Prostate gland (tissue), 2 donors: ENCODE measurements at regions not wholly inside any gene's neighbourhood (a gene's known extent, or its start where the extent isn't known, plus 50 kb on each side); places are given as distances from the start of the nearest gene placed in this dataset.

Experiments
- DNase-seq: peaks from one replicate; pipeline ENCODE4 v3.0.0-alpha.2; 2019; ENCODE audit warnings: low spot score
- H3K27ac ChIP-seq, 2 donors: fragments of 200-600 bp; sonication (generic); 2 replicates each; pipeline ENCODE4 v1.5.1; 2017 to 2019
- H3K27me3 ChIP-seq: fragments of 200-600 bp; sonication (generic); replicated peaks from 2 replicates; pipeline ENCODE4 v1.5.1; 2019; ENCODE audit not compliant: insufficient read depth
- H3K36me3 ChIP-seq, 2 donors: fragments of 200-600 bp; sonication (generic); 1 replicate in 1 of 2; 2 replicates in 1 of 2; pipeline versions ENCODE4 v1.5.1 to v1.8.1; 2017 to 2019
- H3K4me1 ChIP-seq: fragments of 200-600 bp; sonication (generic); replicated peaks from 2 replicates; pipeline ENCODE4 v1.5.1; 2019
- H3K4me3 ChIP-seq, 2 donors: fragments of 200-600 bp; sonication (generic); 2 replicates each; pipeline ENCODE4 v1.5.1; 2017 to 2019
- H3K9me3 ChIP-seq: fragments of 200-600 bp; sonication (generic); 2 replicates; pipeline ENCODE4 v1.5.1; 2017
- POLR2A ChIP-seq: fragments of 450-650 bp; IDR thresholded peaks from one replicate; pipeline ENCODE4 v1.6.1; 2016; ENCODE audit warnings: antibody characterized with exemption, mild to moderate bottlenecking
- POLR2AphosphoS5 ChIP-seq: sonication (generic); formaldehyde crosslinking; IDR thresholded peaks from one replicate; pipeline ENCODE4 v1.6.1; 2017; ENCODE audit warnings: antibody characterized with exemption
- WGBS: methylation state at CpG from one replicate; pipeline ENCODE4 v1.1.5; 2018; 5-methylcytosine and 5-hydroxymethylcytosine counted together
- intact Hi-C: fragments of 100-400 bp; cut with DNase I; formaldehyde crosslinking; loops from one replicate; pipeline ENCODE4 v1.14.2; 2022
- TF ChIP-seq, protein P1 (sequence below), 4 experiments: fragments of 200-600 bp in 2 of 4; fragments of 450-650 bp in 2 of 4; sonication (generic) in 2 of 4; IDR thresholded peaks; 1 replicate in 3 of 4; 2 replicates in 1 of 4; pipeline ENCODE4 v1.5.1; 2016 to 2019; ENCODE audit warnings: antibody characterized with exemption in 4 of 4, mild to moderate bottlenecking in 2 of 4, moderate library complexity in 2 of 4

DNA sequence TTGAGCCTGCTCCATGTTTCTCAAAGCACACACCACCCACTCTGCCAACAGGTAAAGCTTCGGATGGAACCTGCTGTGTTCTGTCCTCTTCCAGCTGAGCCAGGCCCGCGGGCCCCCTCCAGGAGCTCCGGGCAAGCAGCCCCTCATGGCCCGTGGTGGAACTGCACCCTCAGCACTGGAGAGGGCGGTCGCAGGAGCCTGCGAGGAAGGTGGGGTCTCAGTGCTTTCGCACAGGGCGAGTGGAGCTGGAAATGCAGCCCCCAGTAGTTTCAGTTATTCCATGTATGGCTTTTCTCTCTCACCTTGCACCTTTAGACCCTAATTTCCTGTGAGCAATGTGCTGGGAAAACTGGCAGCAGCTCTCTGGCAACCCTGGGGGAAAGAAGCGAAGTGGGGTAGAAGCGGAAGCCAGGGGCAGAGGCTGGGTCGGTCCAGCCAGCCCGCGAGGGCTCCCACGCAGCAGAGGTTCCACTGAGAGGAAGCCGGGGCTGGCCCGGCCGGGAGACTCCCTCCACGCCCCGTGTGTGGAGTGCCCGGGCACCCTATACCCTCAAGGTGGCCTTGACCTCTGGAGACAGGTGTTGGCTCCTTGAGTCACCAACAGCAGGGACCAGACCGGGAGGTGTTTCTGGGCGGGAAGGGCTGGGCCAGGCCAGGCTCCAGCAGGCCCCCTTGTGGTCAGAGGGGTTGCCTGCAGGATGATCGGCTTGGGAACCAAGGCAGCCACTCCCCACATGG lies 119.9 kb upstream of the TMEM45B start:
- H3K4me1 ChIP-seq = no peaks in the 10 kb centered on the region
- no peaks in the 10 kb centered on the region for H3K27me3 ChIP-seq
- H3K9me3 ChIP-seq = no peaks in the 10 kb centered on the region
- no peak overlapping the region for H3K27ac ChIP-seq
- H3K36me3 ChIP-seq = no peaks in the 10 kb centered on the region
- DNase-seq = peak; percentile 56
- WGBS = 16% methylated on average over 25 of the region's 25 CpGs
- intact Hi-C loops = loop anchor here (10.0 kb wide), 1 partner anchor 1361 kb away; no protein-coding TSS in a partner anchor
- no peak overlapping the region for H3K4me3 ChIP-seq
- TF ChIP-seq, protein P1, sequence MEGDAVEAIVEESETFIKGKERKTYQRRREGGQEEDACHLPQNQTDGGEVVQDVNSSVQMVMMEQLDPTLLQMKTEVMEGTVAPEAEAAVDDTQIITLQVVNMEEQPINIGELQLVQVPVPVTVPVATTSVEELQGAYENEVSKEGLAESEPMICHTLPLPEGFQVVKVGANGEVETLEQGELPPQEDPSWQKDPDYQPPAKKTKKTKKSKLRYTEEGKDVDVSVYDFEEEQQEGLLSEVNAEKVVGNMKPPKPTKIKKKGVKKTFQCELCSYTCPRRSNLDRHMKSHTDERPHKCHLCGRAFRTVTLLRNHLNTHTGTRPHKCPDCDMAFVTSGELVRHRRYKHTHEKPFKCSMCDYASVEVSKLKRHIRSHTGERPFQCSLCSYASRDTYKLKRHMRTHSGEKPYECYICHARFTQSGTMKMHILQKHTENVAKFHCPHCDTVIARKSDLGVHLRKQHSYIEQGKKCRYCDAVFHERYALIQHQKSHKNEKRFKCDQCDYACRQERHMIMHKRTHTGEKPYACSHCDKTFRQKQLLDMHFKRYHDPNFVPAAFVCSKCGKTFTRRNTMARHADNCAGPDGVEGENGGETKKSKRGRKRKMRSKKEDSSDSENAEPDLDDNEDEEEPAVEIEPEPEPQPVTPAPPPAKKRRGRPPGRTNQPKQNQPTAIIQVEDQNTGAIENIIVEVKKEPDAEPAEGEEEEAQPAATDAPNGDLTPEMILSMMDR (IDR thresholded peaks at IDR 0.05) = peak in 3 of 4 experiments; percentile 65 to 78 (median 72)
- TF ChIP-seq POLR2A = no peak

DNA sequence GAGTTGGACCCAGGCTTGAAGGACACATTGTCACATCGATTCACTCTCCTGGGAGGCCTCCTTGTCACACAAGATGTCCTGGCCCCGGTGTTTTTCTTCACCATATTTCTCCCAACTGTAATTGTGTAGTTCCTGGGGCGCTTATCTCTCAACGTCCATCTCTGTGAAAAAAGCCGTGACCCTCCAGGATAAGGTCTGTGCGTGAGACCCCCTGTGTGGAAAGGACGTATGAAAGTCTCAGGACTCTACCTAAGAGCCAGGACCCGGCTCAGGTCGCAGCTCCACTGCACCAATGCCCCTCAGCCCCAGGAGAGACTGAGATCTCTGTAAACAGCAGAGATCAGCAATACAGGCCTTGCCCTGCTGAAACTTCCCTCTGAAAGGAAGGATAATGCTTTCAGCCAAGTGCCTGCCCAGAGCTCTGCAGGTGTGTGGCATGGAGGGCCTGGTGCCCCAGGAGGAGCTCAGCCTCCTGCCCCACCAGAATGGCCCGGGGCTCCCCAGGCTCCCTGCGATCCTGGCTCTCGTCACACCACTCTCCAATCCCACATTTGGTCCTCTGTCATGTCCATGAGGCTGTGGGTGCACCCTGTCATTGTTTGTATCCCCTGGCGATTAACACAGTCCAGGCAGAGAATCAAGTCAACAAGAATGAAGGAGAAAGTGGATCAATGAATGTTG lies 119.2 kb upstream of the TMEM45B start:
- Histone ChIP-seq H3K36me3 (no peaks in the 10 kb centered on the region), H3K4me1 (no peaks in the 10 kb centered on the region), H3K4me3 (no peak overlapping the region), H3K27ac (no peak overlapping the region), H3K9me3 (no peaks in the 10 kb centered on the region), H3K27me3 (no peaks in the 10 kb centered on the region)
- no peak for DNase-seq
- intact Hi-C loops = loop anchor here (10.0 kb wide), 1 partner anchor 1362 kb away; no protein-coding TSS in a partner anchor
- TF ChIP-seq POLR2A (no peak), POLR2AphosphoS5 (no peak)
- TF ChIP-seq, protein P1 (IDR thresholded peaks at IDR 0.05) = no peak
- whole genome bisulfite sequencing = 76% methylated on average over 13 of the region's 13 CpGs

DNA sequence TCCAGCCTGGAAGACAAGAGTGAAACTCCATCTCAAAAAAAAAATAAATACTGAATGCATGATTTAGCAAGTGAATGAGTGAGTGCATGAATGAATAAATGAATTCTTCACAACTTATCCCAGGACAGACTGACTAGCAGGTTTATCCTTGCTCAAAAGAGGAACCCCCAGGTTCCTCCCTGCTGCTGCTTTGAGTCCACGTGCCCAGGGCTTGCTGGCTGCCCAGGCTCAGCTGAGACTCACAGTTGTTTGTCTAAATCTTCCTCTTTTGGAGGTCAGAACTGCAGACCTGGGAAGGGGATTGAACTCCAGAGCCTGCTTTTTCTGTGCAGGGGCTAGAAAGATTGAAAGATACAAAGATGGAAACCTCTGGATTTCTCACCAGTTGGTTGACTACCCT lies 117.4 kb upstream of the TMEM45B start:
- Histone ChIP-seq H3K36me3 (no peaks in the 10 kb centered on the region), H3K27ac (no peak overlapping the region), H3K9me3 (no peaks in the 10 kb centered on the region), H3K4me3 (no peak overlapping the region), H3K4me1 (no peaks in the 10 kb centered on the region), H3K27me3 (no peaks in the 10 kb centered on the region)
- intact Hi-C loops = loop anchor here (10.0 kb wide), 1 partner anchor 1363 kb away; no protein-coding TSS in a partner anchor
- no peak for DNase-seq
- WGBS = 85% methylated on average over 1 of the region's 1 CpG
- TF ChIP-seq, protein P1 (IDR thresholded peaks at IDR 0.05) = no peak
- TF ChIP-seq POLR2AphosphoS5 = no peak
- no peak for TF ChIP-seq POLR2A

DNA sequence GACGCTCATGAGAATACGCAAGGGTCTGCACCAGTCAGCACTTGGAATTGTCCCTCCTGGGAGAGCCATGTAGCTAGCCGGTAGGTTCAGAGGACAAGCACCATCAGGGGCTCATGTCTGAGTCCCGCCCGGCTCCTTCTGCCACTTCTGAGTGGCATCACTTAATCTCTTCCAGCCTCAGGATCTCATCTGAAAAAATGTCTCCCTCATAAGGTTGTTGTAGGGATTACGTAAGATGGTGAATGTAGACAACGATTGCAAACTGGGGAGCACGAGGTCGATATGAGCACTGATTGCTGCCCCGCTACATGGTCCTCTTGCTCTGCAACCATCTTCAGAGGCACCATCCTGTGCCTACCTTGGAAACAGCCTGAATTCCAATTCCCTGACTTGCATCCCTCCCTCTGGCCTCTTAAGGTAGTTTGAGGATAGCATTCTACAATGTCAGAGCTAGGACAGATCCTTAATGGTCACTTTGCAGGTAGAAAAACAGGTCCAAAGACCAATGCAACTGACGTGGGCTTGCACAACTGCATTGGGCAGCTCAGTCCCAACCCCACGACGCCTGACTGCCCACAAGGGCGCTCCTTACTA lies 115.8 kb upstream of the TMEM45B start:
- no peak for DNase-seq
- Histone ChIP-seq H3K36me3 (no peaks in the 10 kb centered on the region), H3K4me3 (no peak overlapping the region), H3K9me3 (no peaks in the 10 kb centered on the region), H3K27ac (no peak overlapping the region), H3K27me3 (no peaks in the 10 kb centered on the region), H3K4me1 (no peaks in the 10 kb centered on the region)
- no peak for TF ChIP-seq POLR2AphosphoS5
- TF ChIP-seq, protein P1 (IDR thresholded peaks at IDR 0.05) = no peak
- no peak for TF ChIP-seq POLR2A
- WGBS = 92% methylated on average over 14 of the region's 14 CpGs
- intact Hi-C loops = loop anchor here (10.0 kb wide), 1 partner anchor 1365 kb away; no protein-coding TSS in a partner anchor
